ENCODE measurements at regions not wholly inside any gene's neighbourhood (a gene's known extent, or its start where the extent isn't known, plus 50 kb on each side); places are given as distances from the start of the nearest gene placed in this dataset.

DNA sequence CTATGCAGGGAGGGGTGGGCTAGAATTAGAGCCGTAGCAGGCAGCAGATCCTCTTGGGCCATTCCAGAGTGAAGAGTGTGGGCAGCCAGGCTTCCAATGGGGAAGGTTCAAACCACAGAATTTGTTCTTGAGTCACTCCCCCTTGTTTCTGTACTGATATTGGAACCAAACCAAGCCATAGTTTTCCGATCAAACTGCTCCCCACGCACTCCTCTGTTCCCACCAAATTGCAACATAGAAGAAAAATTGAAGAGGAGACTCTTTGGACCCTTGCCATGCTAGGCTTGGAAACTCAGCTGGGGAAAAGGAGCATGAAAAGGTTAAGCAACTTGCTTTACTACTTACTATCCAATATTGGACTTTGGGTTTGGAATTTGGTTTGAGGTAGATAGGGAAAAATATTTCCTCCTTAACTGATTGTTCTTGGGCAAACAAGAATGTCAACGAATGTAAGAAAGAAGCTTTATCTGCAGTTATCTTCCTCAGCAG lies 165.8 kb upstream of the NR3C1 start:
- no peaks in the 10 kb centered on the region for H3K9me3 ChIP-seq
- peaks cover 0 to 7% (median 2%) of the 10 kb centered on the region in 6 donors for H3K4me1 ChIP-seq
- H3K27ac ChIP-seq = no peak overlapping the region
- H3K27me3 ChIP-seq (replicated peaks in 1 of 7) = no peaks in the 10 kb centered on the region
- intact Hi-C loops (cut with DNase I; ENCODE audit: low total_unique reads) = no loop called here
- H3K36me3 ChIP-seq = no peaks in the 10 kb centered on the region
- TF ChIP-seq, protein P1, sequence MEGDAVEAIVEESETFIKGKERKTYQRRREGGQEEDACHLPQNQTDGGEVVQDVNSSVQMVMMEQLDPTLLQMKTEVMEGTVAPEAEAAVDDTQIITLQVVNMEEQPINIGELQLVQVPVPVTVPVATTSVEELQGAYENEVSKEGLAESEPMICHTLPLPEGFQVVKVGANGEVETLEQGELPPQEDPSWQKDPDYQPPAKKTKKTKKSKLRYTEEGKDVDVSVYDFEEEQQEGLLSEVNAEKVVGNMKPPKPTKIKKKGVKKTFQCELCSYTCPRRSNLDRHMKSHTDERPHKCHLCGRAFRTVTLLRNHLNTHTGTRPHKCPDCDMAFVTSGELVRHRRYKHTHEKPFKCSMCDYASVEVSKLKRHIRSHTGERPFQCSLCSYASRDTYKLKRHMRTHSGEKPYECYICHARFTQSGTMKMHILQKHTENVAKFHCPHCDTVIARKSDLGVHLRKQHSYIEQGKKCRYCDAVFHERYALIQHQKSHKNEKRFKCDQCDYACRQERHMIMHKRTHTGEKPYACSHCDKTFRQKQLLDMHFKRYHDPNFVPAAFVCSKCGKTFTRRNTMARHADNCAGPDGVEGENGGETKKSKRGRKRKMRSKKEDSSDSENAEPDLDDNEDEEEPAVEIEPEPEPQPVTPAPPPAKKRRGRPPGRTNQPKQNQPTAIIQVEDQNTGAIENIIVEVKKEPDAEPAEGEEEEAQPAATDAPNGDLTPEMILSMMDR (IDR thresholded peaks at IDR 0.05 in 8 of 11, conservative IDR thresholded peaks at IDR 0.05 in 3 of 11) = no peak
- TF ChIP-seq POLR2A (IDR thresholded peaks at IDR 0.05) = no peak
- TF ChIP-seq POLR2AphosphoS5 (IDR thresholded peaks at IDR 0.05) = no peak
- WGBS, 5 donors = 80 to 88% (median 81%) methylated on average over 4 of the region's 4 CpGs
- no peak overlapping the region for H3K4me3 ChIP-seq
- no peak for DNase-seq

DNA sequence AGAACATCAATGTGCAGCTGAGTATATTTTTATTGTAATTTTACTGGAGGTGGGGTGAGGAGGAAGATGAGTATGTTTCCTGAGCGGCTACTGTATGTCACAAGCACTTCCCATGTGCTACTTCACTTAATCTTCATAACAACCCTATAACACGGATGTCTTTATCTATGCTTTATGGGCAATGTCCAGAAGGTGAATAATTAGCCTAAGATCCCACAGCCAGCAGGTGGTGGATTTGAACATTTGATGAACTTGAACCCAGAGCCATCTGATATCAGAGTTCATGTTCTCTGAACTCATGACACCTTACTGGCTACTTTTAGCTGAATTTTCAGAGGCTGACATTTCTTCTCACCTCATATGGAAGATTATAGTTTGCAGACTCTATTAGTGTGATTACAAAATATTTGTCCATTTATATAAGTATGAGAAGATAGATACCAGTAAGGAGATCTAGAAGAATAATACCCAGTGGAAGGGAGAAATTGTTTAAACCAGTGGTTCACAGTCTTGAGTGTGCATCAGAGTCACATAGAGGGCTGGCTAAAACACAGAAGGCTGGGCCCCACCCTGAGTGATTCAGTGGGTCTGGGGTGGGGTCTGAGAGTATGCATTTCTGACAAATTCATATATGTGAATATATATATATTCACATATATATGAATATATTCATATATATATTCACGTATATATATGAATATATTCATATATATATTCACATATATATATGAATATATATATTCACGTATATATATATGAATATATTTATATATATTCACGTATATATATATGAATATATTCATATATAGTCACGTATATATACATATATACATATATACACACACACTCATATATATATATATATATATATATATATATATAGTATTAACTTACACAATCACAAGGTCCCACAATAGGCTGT lies 164.4 kb upstream of the NR3C1 start:
- Histone ChIP-seq H3K9me3 (no peaks in the 10 kb centered on the region), H3K27me3 (replicated peaks in 1 of 7) (no peaks in the 10 kb centered on the region), H3K4me1 (peaks cover 0 to 13% (median 3%) of the 10 kb centered on the region in 6 donors), H3K36me3 (no peaks in the 10 kb centered on the region), H3K4me3 (no peak overlapping the region), H3K27ac (no peak overlapping the region)
- WGBS, 5 donors = 82 to 89% (median 82%) methylated on average over 6 of the region's 6 CpGs
- TF ChIP-seq, protein P1 (IDR thresholded peaks at IDR 0.05 in 8 of 11, conservative IDR thresholded peaks at IDR 0.05 in 3 of 11) = no peak
- TF ChIP-seq POLR2A (IDR thresholded peaks at IDR 0.05) = no peak
- TF ChIP-seq POLR2AphosphoS5 (IDR thresholded peaks at IDR 0.05) = no peak
- no peak for DNase-seq
- intact Hi-C loops (cut with DNase I; ENCODE audit: low total_unique reads) = no loop called here

DNA sequence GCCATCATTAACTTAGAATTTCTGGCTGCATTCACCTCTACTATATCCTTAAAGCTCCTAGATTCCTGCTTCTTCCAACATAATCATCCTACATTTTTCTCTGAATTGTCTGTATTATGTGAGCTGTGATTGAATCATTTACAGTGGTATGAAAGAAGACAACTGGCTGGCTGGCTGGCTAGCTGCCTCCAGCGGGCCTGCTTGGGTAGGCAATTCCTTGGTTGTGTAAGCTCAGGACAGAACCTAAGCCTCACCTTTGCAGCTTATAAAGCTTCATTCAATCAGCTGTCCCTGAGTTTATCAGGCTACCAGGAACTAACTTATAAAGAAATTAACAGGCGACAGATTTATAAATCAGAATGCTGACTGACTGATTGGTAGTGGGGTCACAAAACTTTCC lies 162.7 kb upstream of the NR3C1 start:
- no peaks in the 10 kb centered on the region for H3K27me3 ChIP-seq (replicated peaks in 1 of 7)
- H3K9me3 ChIP-seq = no peaks in the 10 kb centered on the region
- no peaks in the 10 kb centered on the region for H3K36me3 ChIP-seq
- no peak overlapping the region for H3K4me3 ChIP-seq
- WGBS, 5 donors = 93 to 100% (median 100%) methylated on average over 2 of the region's 2 CpGs
- peaks cover 0 to 13% (median 3%) of the 10 kb centered on the region in 6 donors for H3K4me1 ChIP-seq
- TF ChIP-seq, protein P1 (IDR thresholded peaks at IDR 0.05 in 8 of 11, conservative IDR thresholded peaks at IDR 0.05 in 3 of 11) = no peak
- TF ChIP-seq POLR2A (IDR thresholded peaks at IDR 0.05) (no peak), POLR2AphosphoS5 (IDR thresholded peaks at IDR 0.05) (no peak)
- H3K27ac ChIP-seq = no peak overlapping the region
- DNase-seq = no peak
- intact Hi-C loops (cut with DNase I; ENCODE audit: low total_unique reads) = no loop called here

DNA sequence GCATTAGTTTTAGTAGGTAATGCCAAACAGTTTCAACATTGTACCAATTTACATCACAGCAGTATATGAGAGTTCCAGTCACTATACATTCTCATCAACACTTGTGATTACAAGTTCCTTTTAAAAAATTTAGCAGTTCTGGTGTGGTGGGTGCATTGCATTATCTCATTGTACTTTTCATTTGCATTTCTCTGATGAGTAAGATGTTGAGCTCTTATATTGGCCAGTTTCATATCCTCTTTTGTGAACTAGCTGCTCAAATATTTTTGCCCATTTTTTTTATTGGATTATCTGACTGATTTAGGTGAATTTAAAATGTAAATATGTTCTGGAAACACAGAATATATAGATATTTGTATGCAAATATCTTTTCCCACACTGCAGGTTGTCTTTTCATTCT lies 160.9 kb upstream of the NR3C1 start:
- Histone ChIP-seq H3K4me3 (no peak overlapping the region), H3K36me3 (no peaks in the 10 kb centered on the region), H3K9me3 (no peaks in the 10 kb centered on the region), H3K4me1 (peaks cover 0 to 13% (median 3%) of the 10 kb centered on the region in 6 donors), H3K27me3 (replicated peaks in 1 of 7) (no peaks in the 10 kb centered on the region), H3K27ac (no peak overlapping the region)
- intact Hi-C loops (cut with DNase I; ENCODE audit: low total_unique reads) = no loop called here
- DNase-seq = no peak
- no peak for TF ChIP-seq POLR2A (IDR thresholded peaks at IDR 0.05)
- TF ChIP-seq, protein P1 (IDR thresholded peaks at IDR 0.05 in 8 of 11, conservative IDR thresholded peaks at IDR 0.05 in 3 of 11) = no peak
- no peak for TF ChIP-seq POLR2AphosphoS5 (IDR thresholded peaks at IDR 0.05)

Data from spleen (tissue), 11 donors.